Trophoblast cell (in vitro differentiated cells and primary cell): ENCODE measurements at regions not wholly inside any gene's neighbourhood (a gene's known extent, or its start where the extent isn't known, plus 50 kb on each side); places are given as distances from the start of the nearest gene placed in this dataset.

ENCODE experiments used
- DNase-seq, 2 donors: peaks; one replicate each; pipeline ENCODE4 v3.0.0-alpha.2; 2016
- H2AFZ ChIP-seq: 2 replicates; pipeline ENCODE4 v1.6.1; 2013; ENCODE audit warnings: low read length, moderate library complexity, mild to moderate bottlenecking; ENCODE audit not compliant: insufficient read depth, poor library complexity
- H2AK5ac ChIP-seq: 2 replicates; pipeline ENCODE4 v1.6.1; 2013; ENCODE audit warnings: mild to moderate bottlenecking, low read length
- H2BK120ac ChIP-seq: 2 replicates; pipeline ENCODE4 v1.6.1; 2013; ENCODE audit warnings: low read length, mild to moderate bottlenecking, moderate library complexity; ENCODE audit not compliant: insufficient read depth, poor library complexity
- H2BK12ac ChIP-seq: 2 replicates; pipeline ENCODE4 v1.6.1; 2013; ENCODE audit warnings: mild to moderate bottlenecking, low read length, moderate library complexity
- H2BK5ac ChIP-seq: 2 replicates; pipeline ENCODE4 v1.6.1; 2013; ENCODE audit warnings: low read length, low read depth, moderate library complexity, mild to moderate bottlenecking; ENCODE audit not compliant: poor library complexity
- H3K14ac ChIP-seq: 2 replicates; pipeline ENCODE4 v1.6.1; 2013; ENCODE audit warnings: mild to moderate bottlenecking, low read length
- H3K18ac ChIP-seq: 2 replicates; pipeline ENCODE4 v1.6.1; 2013; ENCODE audit warnings: mild to moderate bottlenecking, low read length
- H3K23ac ChIP-seq: 2 replicates; pipeline ENCODE4 v1.6.1; 2013; ENCODE audit warnings: low read length
- H3K27ac ChIP-seq: 2 replicates; pipeline ENCODE4 v1.5.1; 2013; ENCODE audit warnings: low read depth, mild to moderate bottlenecking, inconsistent platforms, low read length, moderate library complexity
- H3K27me3 ChIP-seq: 2 replicates; pipeline ENCODE4 v1.6.1; 2013; ENCODE audit warnings: inconsistent platforms, mild to moderate bottlenecking, low read length, moderate library complexity; ENCODE audit not compliant: insufficient read depth
- H3K36me3 ChIP-seq, 2 experiments: 1 replicate in 1 of 2; 2 replicates in 1 of 2; pipeline ENCODE4 v1.6.1; 2013; ENCODE audit warnings: low read length in 2 of 2, mild to moderate bottlenecking in 2 of 2, moderate library complexity in 1 of 2; ENCODE audit not compliant: insufficient read depth in 2 of 2, control insufficient read depth in 1 of 2
- H3K4ac ChIP-seq: 2 replicates; pipeline ENCODE4 v1.6.1; 2013; ENCODE audit warnings: low read depth, mild to moderate bottlenecking, low read length, moderate library complexity
- H3K4me1 ChIP-seq, 2 experiments: 1 replicate in 1 of 2; 2 replicates in 1 of 2; pipeline ENCODE4 v1.6.1; 2013; ENCODE audit warnings: low read length in 2 of 2, mild to moderate bottlenecking in 2 of 2, moderate library complexity in 1 of 2; ENCODE audit not compliant: insufficient read depth in 2 of 2, control insufficient read depth in 1 of 2
- H3K4me2 ChIP-seq: 2 replicates; pipeline ENCODE4 v1.6.1; 2013; ENCODE audit warnings: inconsistent platforms, mild to moderate bottlenecking, low read length, moderate library complexity
- H3K4me3 ChIP-seq: 2 replicates; pipeline ENCODE4 v1.5.1; 2013; ENCODE audit warnings: mild to moderate bottlenecking, low read depth, low read length, inconsistent platforms
- H3K79me1 ChIP-seq: one replicate; pipeline ENCODE4 v1.6.1; 2013; ENCODE audit warnings: low read length
- H3K79me2 ChIP-seq: 2 replicates; pipeline ENCODE4 v1.6.1; 2013; ENCODE audit warnings: low read length, mild to moderate bottlenecking; ENCODE audit not compliant: control insufficient read depth, insufficient read depth, poor library complexity
- H3K9ac ChIP-seq: 2 replicates; pipeline ENCODE4 v1.6.1; 2013; ENCODE audit warnings: mild to moderate bottlenecking, low read length
- H3K9me3 ChIP-seq: 2 replicates; pipeline ENCODE4 v1.6.1; 2013; ENCODE audit warnings: low read depth, mild to moderate bottlenecking, control low read depth, inconsistent platforms, low read length; ENCODE audit not compliant: insufficient read depth
- H4K12ac ChIP-seq: 2 replicates; pipeline ENCODE4 v1.6.1; 2013; ENCODE audit warnings: low read depth, mild to moderate bottlenecking, low read length, moderate library complexity
- H4K8ac ChIP-seq: 2 replicates; pipeline ENCODE4 v1.6.1; 2013; ENCODE audit warnings: low read depth, mild to moderate bottlenecking, low read length, moderate library complexity
- H4K91ac ChIP-seq: one replicate; pipeline ENCODE4 v1.6.1; 2013; ENCODE audit warnings: low read depth, mild to moderate bottlenecking, low read length, moderate library complexity
- WGBS: extraction: QIAGEN DNeasy Blood & Tissue Kit; methylation state at CpG from one replicate; pipeline ENCODE4 v1.1.7; 2013; ENCODE audit warnings: missing lambda C conversion rate; ENCODE audit not compliant: insufficient read length, insufficient coverage; ENCODE audit errors: extremely low coverage; 5-methylcytosine and 5-hydroxymethylcytosine counted together

GRCh38 chr17:62130739-62131138 is 65.7 kb upstream of the MED13 start:
- Histone ChIP-seq H3K27me3 (no peaks in the 10 kb centered on the region), H2BK120ac (no peak overlapping the region), H4K12ac (no peak overlapping the region), H3K23ac (no peak overlapping the region), H3K4me2 (no peak overlapping the region), H2AFZ (no peak overlapping the region), H3K18ac (no peak overlapping the region), H2AK5ac (no peak overlapping the region), H3K79me2 (no peaks in the 10 kb centered on the region), H3K14ac (no peak overlapping the region), H4K91ac (no peak overlapping the region), H4K8ac (no peak overlapping the region), H3K9ac (no peak overlapping the region), H3K79me1 (no peaks in the 10 kb centered on the region), H2BK12ac (no peak overlapping the region), H2BK5ac (no peak overlapping the region), H3K4me1 (no peaks in the 10 kb centered on the region), H3K4me3 (no peak overlapping the region), H3K4ac (no peak overlapping the region), H3K9me3 (no peaks in the 10 kb centered on the region), H3K36me3 (no peaks in the 10 kb centered on the region), H3K27ac (no peak overlapping the region)
- no CpG with 5 or more reads among the region's 1 CpG for WGBS
- no peak for DNase-seq

DNA sequence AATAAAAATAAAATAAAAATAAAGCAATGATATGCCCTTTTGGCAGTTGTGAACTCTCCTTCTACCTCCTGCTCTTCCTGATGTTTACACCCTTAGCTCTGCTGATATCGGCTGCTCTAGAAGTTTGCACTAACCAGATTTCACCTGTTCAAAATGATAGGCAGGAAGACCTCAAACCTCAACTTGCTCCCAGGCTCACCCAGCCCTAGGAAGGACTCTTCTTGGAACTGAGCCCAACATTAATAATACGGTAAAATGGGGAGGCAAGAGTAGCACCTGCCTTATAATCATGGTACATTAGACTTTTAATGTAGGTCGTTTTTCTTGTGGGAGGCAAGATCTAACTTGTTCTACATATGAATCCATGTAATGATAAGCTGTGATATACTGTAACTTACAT is 61.2 kb upstream of the MED13 start:
- Histone ChIP-seq H2BK5ac (no peak overlapping the region), H3K79me1 (no peaks in the 10 kb centered on the region), H3K4me2 (no peak overlapping the region), H3K79me2 (peaks cover 1% of the 10 kb centered on the region), H3K4ac (no peak overlapping the region), H3K23ac (no peak overlapping the region), H3K36me3 (no peaks in the 10 kb centered on the region), H3K14ac (no peak overlapping the region), H3K18ac (no peak overlapping the region), H4K8ac (no peak overlapping the region), H3K27me3 (no peaks in the 10 kb centered on the region), H2BK12ac (no peak overlapping the region), H2AK5ac (no peak overlapping the region), H3K27ac (no peak overlapping the region), H3K4me1 (no peaks in the 10 kb centered on the region), H3K9ac (no peak overlapping the region), H4K12ac (no peak overlapping the region), H2BK120ac (no peak overlapping the region), H3K9me3 (no peaks in the 10 kb centered on the region), H4K91ac (no peak overlapping the region), H3K4me3 (no peak overlapping the region), H2AFZ (no peak overlapping the region)
- WGBS: no CpG with 5 or more reads among the region's 3 CpGs
- no peak for DNase-seq

GRCh38 chr17:62125307-62125706 is 60.2 kb upstream of the MED13 start:
- no peaks in the 10 kb centered on the region for H3K4me1 ChIP-seq
- no peak overlapping the region for H4K8ac ChIP-seq
- no peak for DNase-seq
- H2BK5ac ChIP-seq: no peak overlapping the region
- no peak overlapping the region for H4K91ac ChIP-seq
- no peaks in the 10 kb centered on the region for H3K9me3 ChIP-seq
- H3K79me1 ChIP-seq: no peaks in the 10 kb centered on the region
- no peak overlapping the region for H3K4ac ChIP-seq
- H2BK12ac ChIP-seq: no peak overlapping the region
- no peak overlapping the region for H2BK120ac ChIP-seq
- no peak overlapping the region for H3K9ac ChIP-seq
- no peak overlapping the region for H3K27ac ChIP-seq
- no peaks in the 10 kb centered on the region for H3K27me3 ChIP-seq
- peak overlapping the region; percentile 39 for H3K14ac ChIP-seq
- no peak overlapping the region for H3K18ac ChIP-seq
- no peak overlapping the region for H4K12ac ChIP-seq
- H3K36me3 ChIP-seq: no peaks in the 10 kb centered on the region
- no CpG with 5 or more reads among the region's 5 CpGs for WGBS
- H2AK5ac ChIP-seq: no peak overlapping the region
- peaks cover 1% of the 10 kb centered on the region for H3K79me2 ChIP-seq
- no peak overlapping the region for H3K4me3 ChIP-seq
- no peak overlapping the region for H2AFZ ChIP-seq
- no peak overlapping the region for H3K23ac ChIP-seq
- H3K4me2 ChIP-seq: no peak overlapping the region

GRCh38 chr17:62121025-62121730 is 56.1 kb upstream of the MED13 start:
- H3K27ac ChIP-seq: no peak overlapping the region
- H3K14ac ChIP-seq: no peak overlapping the region
- no peak overlapping the region for H3K4ac ChIP-seq
- H3K18ac ChIP-seq: no peak overlapping the region
- no peaks in the 10 kb centered on the region for H3K36me3 ChIP-seq
- no peak overlapping the region for H2BK12ac ChIP-seq
- no peak overlapping the region for H3K23ac ChIP-seq
- H3K79me2 ChIP-seq: peaks cover 1% of the 10 kb centered on the region
- no peak overlapping the region for H2BK120ac ChIP-seq
- no peak overlapping the region for H2BK5ac ChIP-seq
- no peak overlapping the region for H2AFZ ChIP-seq
- no peaks in the 10 kb centered on the region for H3K4me1 ChIP-seq
- H3K79me1 ChIP-seq: no peaks in the 10 kb centered on the region
- WGBS: no CpG with 5 or more reads among the region's 4 CpGs
- H2AK5ac ChIP-seq: no peak overlapping the region
- no peak overlapping the region for H4K12ac ChIP-seq
- no peaks in the 10 kb centered on the region for H3K27me3 ChIP-seq
- H3K4me2 ChIP-seq: no peak overlapping the region
- no peak overlapping the region for H4K8ac ChIP-seq
- H3K4me3 ChIP-seq: no peak overlapping the region
- no peak overlapping the region for H4K91ac ChIP-seq
- no peaks in the 10 kb centered on the region for H3K9me3 ChIP-seq
- H3K9ac ChIP-seq: no peak overlapping the region
- peak in 1 of 2 donors; percentile 36 for DNase-seq
